22Rv1 (cell line): ENCODE measurements at regions not wholly inside any gene's neighbourhood (a gene's known extent, or its start where the extent isn't known, plus 50 kb on each side); places are given as distances from the start of the nearest gene placed in this dataset.

Source experiments
- H3K27ac ChIP-seq: fragments of 450-650 bp; 2 replicates; pipeline ENCODE4 v1.5.1; 2017
- ZFX ChIP-seq: fragments of 450-650 bp; IDR thresholded peaks from 2 replicates; pipeline ENCODE4 v1.6.1; 2017; ENCODE audit warnings: antibody characterized with exemption, borderline replicate concordance
- TF ChIP-seq, protein P1 (sequence below): fragments of 450-650 bp; IDR thresholded peaks from 2 replicates; pipeline ENCODE4 v1.5.1; 2017; ENCODE audit warnings: mild to moderate bottlenecking

- no peak overlapping the region for H3K27ac ChIP-seq
- TF ChIP-seq, protein P1, sequence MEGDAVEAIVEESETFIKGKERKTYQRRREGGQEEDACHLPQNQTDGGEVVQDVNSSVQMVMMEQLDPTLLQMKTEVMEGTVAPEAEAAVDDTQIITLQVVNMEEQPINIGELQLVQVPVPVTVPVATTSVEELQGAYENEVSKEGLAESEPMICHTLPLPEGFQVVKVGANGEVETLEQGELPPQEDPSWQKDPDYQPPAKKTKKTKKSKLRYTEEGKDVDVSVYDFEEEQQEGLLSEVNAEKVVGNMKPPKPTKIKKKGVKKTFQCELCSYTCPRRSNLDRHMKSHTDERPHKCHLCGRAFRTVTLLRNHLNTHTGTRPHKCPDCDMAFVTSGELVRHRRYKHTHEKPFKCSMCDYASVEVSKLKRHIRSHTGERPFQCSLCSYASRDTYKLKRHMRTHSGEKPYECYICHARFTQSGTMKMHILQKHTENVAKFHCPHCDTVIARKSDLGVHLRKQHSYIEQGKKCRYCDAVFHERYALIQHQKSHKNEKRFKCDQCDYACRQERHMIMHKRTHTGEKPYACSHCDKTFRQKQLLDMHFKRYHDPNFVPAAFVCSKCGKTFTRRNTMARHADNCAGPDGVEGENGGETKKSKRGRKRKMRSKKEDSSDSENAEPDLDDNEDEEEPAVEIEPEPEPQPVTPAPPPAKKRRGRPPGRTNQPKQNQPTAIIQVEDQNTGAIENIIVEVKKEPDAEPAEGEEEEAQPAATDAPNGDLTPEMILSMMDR: no peak
- TF ChIP-seq ZFX: no peak
Measured at GRCh38 chr3:34351882-34352777, 553.7 kb downstream of the PDCD6IP start.

- H3K27ac ChIP-seq: no peak overlapping the region
- TF ChIP-seq ZFX: no peak
- TF ChIP-seq, protein P1: no peak
Measured at GRCh38 chr3:34352778-34353331, 554.4 kb downstream of the PDCD6IP start.

GRCh38 chr3:34357461-34357860, 559.0 kb downstream of the PDCD6IP start:
- no peak overlapping the region for H3K27ac ChIP-seq
- no peak for TF ChIP-seq ZFX
- TF ChIP-seq, protein P1: no peak

DNA sequence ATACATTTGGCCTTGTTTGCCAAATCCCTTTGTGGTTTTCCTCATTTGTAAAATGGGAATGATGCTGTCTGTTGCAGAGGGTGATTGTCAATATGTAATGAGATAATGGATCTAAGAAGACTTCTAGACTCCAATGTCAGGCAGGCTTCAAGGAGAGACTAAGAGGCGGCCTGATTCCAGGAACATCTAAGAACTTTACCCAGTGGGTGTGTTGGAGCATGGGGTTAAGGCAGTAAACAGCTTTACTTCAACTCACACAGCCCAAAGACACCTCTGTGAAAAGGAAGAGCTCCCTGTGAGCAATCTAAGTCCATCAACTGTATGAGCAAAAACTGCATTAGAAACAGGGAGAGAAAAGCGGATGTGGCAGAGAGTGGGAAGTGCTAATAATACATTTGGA, 560.6 kb downstream of the PDCD6IP start:
- TF ChIP-seq ZFX: no peak
- TF ChIP-seq, protein P1: no peak
- no peak overlapping the region for H3K27ac ChIP-seq

GRCh38 chr3:34360713-34361112, 562.3 kb downstream of the PDCD6IP start:
- no peak overlapping the region for H3K27ac ChIP-seq
- no peak for TF ChIP-seq ZFX
- TF ChIP-seq, protein P1: no peak

DNA sequence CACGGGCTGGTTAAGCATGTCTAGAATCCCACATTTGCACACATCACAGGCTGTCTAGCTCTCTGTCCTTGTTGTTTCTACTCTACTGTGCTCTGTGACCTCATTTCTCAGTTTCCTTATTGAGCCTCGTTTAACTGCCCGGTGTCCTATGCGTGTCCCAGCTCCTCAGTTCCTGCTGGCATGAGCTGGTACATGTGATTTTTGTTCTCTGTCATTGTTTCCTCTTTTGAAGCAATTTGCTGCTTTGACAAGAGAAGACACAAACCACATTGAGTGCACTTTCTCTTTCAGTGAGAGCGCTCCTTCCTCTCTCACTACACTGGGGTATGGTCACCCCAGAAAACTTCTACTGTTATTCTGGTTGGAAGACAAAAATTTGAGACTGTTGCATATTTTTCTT, 563.5 kb downstream of the PDCD6IP start:
- no peak overlapping the region for H3K27ac ChIP-seq
- TF ChIP-seq, protein P1: no peak
- no peak for TF ChIP-seq ZFX

DNA sequence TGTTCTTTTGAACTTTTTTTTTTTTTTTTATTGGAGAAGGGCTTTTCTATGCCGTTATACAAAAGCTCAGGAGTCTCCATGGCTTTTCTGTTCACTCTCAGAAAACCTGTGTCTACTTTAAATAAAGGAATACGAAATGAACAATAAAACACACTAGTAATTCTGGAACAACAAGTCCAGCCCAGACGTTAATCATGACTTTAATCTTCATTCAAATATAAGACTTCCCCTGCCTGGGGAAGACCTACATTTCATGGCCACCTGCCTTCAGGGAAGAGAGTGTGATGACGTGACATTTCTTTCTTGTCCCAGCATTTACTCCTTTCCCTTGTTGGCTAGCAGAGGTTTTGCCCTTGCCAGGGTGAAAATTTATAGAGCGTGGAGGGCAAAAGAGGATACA, 564.5 kb downstream of the PDCD6IP start:
- no peak for TF ChIP-seq ZFX
- TF ChIP-seq, protein P1: no peak

More for the DNA sequence above, 564.5 kb downstream of the PDCD6IP start:
- H3K27ac ChIP-seq: no peak overlapping the region
